Endothelial cell of umbilical vein (primary cell): ENCODE measurements at regions not wholly inside any gene's neighbourhood (a gene's known extent, or its start where the extent isn't known, plus 50 kb on each side); places are given as distances from the start of the nearest gene placed in this dataset.

ENCODE experiments used
- BruUV-seq: library from RNA; stranded (reverse); fragments of 400-500 nt; replicated peaks from 2 replicates; lab custom pipeline; 2021; lab: Mats Ljungman, UMichigan
- CTCF ChIA-PET: fragments of 300-600, 350-600 bp; sonication (Branson Sonifier 250); formaldehyde crosslinking; loops from one replicate; lab custom pipeline; 2021; ENCODE audit warnings: antibody characterized with exemption, inconsistent platforms; lab: Charles Lee
- POLR2A ChIA-PET: fragments of 300-600, 350-600 bp; sonication (Branson Sonifier 250); formaldehyde crosslinking; loops from one replicate; lab custom pipeline; 2021; ENCODE audit warnings: antibody characterized with exemption, inconsistent platforms; lab: Charles Lee
- DNase-seq: peaks from one replicate; pipeline ENCODE4 v3.0.0-alpha.2; 2011; ENCODE audit warnings: low read depth, low spot score
- FAIRE-seq: peaks from 2 replicates; lab custom pipeline; 2011; peaks lifted over from hg19 to GRCh38; lab: Jason Lieb, UNC
- H2AFZ ChIP-seq: 2 replicates; pipeline ENCODE4 v1.6.0; 2012; ENCODE audit warnings: low read depth, low read length, control low read depth, inconsistent platforms
- H3K27ac ChIP-seq: 2 replicates; pipeline ENCODE4 v1.5.1; 2011; ENCODE audit warnings: low read depth, mild to moderate bottlenecking, control low read depth, low read length, moderate library complexity; ENCODE audit not compliant: insufficient read depth
- H3K27me3 ChIP-seq, 2 experiments: 2 replicates each; pipeline versions ENCODE4 v1.6.0 to v1.6.1; 2011; ENCODE audit warnings: low read length in 2 of 2, mixed read lengths in 1 of 2; ENCODE audit not compliant: control insufficient read depth in 2 of 2, insufficient read depth in 2 of 2
- H3K36me3 ChIP-seq, 2 experiments: 2 replicates in 1 of 2; 3 replicates in 1 of 2; pipeline ENCODE4 v1.5.1; 2011; ENCODE audit warnings: low read length in 2 of 2, mild to moderate bottlenecking in 1 of 2, moderate library complexity in 1 of 2; ENCODE audit not compliant: control insufficient read depth in 2 of 2, insufficient read depth in 2 of 2; ENCODE audit errors: extremely low read depth in 1 of 2
- H3K4me1 ChIP-seq: 3 replicates; pipeline ENCODE4 v1.5.1; 2011; ENCODE audit warnings: mild to moderate bottlenecking, low read length; ENCODE audit not compliant: control insufficient read depth, insufficient read depth; ENCODE audit errors: extremely low read depth
- H3K4me2 ChIP-seq: 2 replicates; pipeline ENCODE4 v1.6.1; 2011; ENCODE audit warnings: low read length, control low read depth, mixed read lengths; ENCODE audit not compliant: insufficient read depth
- H3K4me3 ChIP-seq, 3 experiments: fragments of 200-600 bp in 1 of 3; sonication (generic), shearing (Covaris generic) in 1 of 3; replicated peaks in 1 of 3; 2 replicates each; pipeline ENCODE4 v1.5.1; 2011 to 2016; ENCODE audit warnings: control low read depth in 3 of 3, low read length in 3 of 3, mild to moderate bottlenecking in 2 of 3, inconsistent platforms in 1 of 3, low read depth in 1 of 3, moderate library complexity in 1 of 3; ENCODE audit not compliant: insufficient read depth in 1 of 3
- H3K79me2 ChIP-seq: 2 replicates; pipeline ENCODE4 v1.6.0; 2012; ENCODE audit warnings: low read length, inconsistent platforms; ENCODE audit not compliant: control insufficient read depth, insufficient read depth
- H3K9ac ChIP-seq: replicated peaks from 2 replicates; pipeline ENCODE3; 2011; ENCODE audit warnings: low read length, control low read depth; ENCODE audit not compliant: insufficient read depth; ENCODE audit errors: extremely low read depth
- H3K9me1 ChIP-seq: replicated peaks from 3 replicates; pipeline ENCODE4 v1.6.0; 2011; ENCODE audit warnings: mild to moderate bottlenecking, low read length; ENCODE audit not compliant: control insufficient read depth, insufficient read depth; ENCODE audit errors: extremely low read depth
- H3K9me3 ChIP-seq: replicated peaks from 2 replicates; pipeline ENCODE4 v1.5.1; 2012; ENCODE audit warnings: low read length, inconsistent platforms; ENCODE audit not compliant: control insufficient read depth, insufficient read depth
- H4K20me1 ChIP-seq: replicated peaks from 2 replicates; pipeline ENCODE3; 2011; ENCODE audit warnings: mild to moderate bottlenecking, low read length; ENCODE audit not compliant: control insufficient read depth, insufficient read depth; ENCODE audit errors: extremely low read depth
- EZH2 ChIP-seq: IDR thresholded peaks from 2 replicates; pipeline ENCODE4 v1.6.1; 2012; ENCODE audit warnings: borderline replicate concordance, low read depth, mild to moderate bottlenecking, moderate library complexity, low read length, inconsistent platforms; ENCODE audit not compliant: severe bottlenecking
- FOS ChIP-seq: IDR thresholded peaks from 2 replicates; pipeline ENCODE4 v1.6.1; 2011; ENCODE audit warnings: mild to moderate bottlenecking, low read length, moderate library complexity, borderline replicate concordance; ENCODE audit not compliant: insufficient read depth
- GATA2 ChIP-seq: IDR thresholded peaks from 2 replicates; pipeline ENCODE4 v1.7.0; 2011; ENCODE audit warnings: low read depth, mild to moderate bottlenecking, moderate library complexity, mixed read lengths, low read length; ENCODE audit not compliant: insufficient read length, insufficient read depth
- JUN ChIP-seq: IDR thresholded peaks from 2 replicates; pipeline ENCODE4 v1.6.1; 2011; ENCODE audit warnings: borderline replicate concordance, low read depth; ENCODE audit not compliant: insufficient read length, insufficient read depth
- MYC ChIP-seq: IDR thresholded peaks from one replicate; pipeline ENCODE4 v1.6.1; 2011; ENCODE audit warnings: mild to moderate bottlenecking, low read depth, low read length
- POLR2A ChIP-seq: IDR thresholded peaks from 2 replicates; pipeline ENCODE4 v1.6.1; 2012; ENCODE audit warnings: low read depth, mild to moderate bottlenecking, control low read depth, low read length
- POLR2AphosphoS5 ChIP-seq: IDR thresholded peaks from 2 replicates; pipeline ENCODE4 v1.6.1; 2012; ENCODE audit warnings: low read depth, mild to moderate bottlenecking, control low read depth, low read length, moderate library complexity; ENCODE audit not compliant: insufficient read depth
- dilution Hi-C: fragments of 300-500 bp; cut with MboI; formaldehyde crosslinking; loops from one replicate; pipeline ENCODE4 v1.15.0; 2019; ENCODE audit warnings: low sequenced_read_pairs; ENCODE audit not compliant: extremely low pct_ligation_motif_present
- intact Hi-C: fragments of 100-400 bp; cut with micrococcal nuclease; formaldehyde crosslinking; loops from one replicate; pipeline ENCODE4 v1.10.0; 2022
- TF ChIP-seq, protein P1 (sequence below), 2 donors: IDR thresholded peaks; 1 replicate in 1 of 2; 2 replicates in 1 of 2; pipeline ENCODE4 v1.5.1; 2011; ENCODE audit warnings: low read length in 2 of 2, mild to moderate bottlenecking in 2 of 2, moderate library complexity in 2 of 2, control low read depth in 1 of 2, inconsistent platforms in 1 of 2, low read depth in 1 of 2; ENCODE audit not compliant: insufficient read depth in 1 of 2; ENCODE audit errors: extremely low read depth in 1 of 2
- TF ChIP-seq, protein P2 (sequence below): IDR thresholded peaks from 2 replicates; pipeline ENCODE4 v1.6.1; 2011; ENCODE audit not compliant: insufficient read depth, insufficient read length

DNA sequence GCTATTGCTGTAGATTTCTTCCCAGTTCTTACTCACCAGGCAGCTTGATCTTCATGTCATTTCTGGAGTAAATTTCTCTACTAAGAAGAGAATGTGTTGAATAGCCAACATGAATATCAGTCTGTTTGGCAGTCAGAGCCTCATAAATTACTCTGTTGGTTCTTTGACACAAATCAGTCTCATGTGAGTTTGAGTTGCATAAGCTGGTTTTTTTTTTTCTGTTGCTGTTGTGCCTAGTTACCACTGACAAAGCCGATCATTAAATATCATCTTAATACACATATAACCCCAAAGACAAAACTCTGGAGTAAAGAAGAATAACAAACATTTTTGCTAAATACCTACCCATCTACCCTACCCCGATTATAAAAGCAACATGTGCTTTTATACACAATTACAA is 240.5 kb upstream of the KCNJ16 start:
- ChIA-PET POLR2A (no interaction called here), CTCF (interaction anchor here (2.0 kb wide), 1 partner anchor 11 kb away, joined by 5 read pairs; no protein-coding TSS in a partner anchor)
- DNase-seq (no peak), FAIRE-seq (no peak)
- Histone ChIP-seq H2AFZ (no peak overlapping the region), H4K20me1 (no peaks in the 10 kb centered on the region), H3K27me3 (no peaks in the 10 kb centered on the region), H3K4me3 (no peak overlapping the region), H3K4me1 (no peaks in the 10 kb centered on the region), H3K9me1 (no peaks in the 10 kb centered on the region), H3K27ac (no peak overlapping the region), H3K79me2 (no peaks in the 10 kb centered on the region), H3K36me3 (no peaks in the 10 kb centered on the region), H3K9ac (no peak overlapping the region), H3K9me3 (no peaks in the 10 kb centered on the region), H3K4me2 (no peak overlapping the region)
- TF ChIP-seq EZH2 (no peak), FOS (no peak)
- TF ChIP-seq, protein P1, sequence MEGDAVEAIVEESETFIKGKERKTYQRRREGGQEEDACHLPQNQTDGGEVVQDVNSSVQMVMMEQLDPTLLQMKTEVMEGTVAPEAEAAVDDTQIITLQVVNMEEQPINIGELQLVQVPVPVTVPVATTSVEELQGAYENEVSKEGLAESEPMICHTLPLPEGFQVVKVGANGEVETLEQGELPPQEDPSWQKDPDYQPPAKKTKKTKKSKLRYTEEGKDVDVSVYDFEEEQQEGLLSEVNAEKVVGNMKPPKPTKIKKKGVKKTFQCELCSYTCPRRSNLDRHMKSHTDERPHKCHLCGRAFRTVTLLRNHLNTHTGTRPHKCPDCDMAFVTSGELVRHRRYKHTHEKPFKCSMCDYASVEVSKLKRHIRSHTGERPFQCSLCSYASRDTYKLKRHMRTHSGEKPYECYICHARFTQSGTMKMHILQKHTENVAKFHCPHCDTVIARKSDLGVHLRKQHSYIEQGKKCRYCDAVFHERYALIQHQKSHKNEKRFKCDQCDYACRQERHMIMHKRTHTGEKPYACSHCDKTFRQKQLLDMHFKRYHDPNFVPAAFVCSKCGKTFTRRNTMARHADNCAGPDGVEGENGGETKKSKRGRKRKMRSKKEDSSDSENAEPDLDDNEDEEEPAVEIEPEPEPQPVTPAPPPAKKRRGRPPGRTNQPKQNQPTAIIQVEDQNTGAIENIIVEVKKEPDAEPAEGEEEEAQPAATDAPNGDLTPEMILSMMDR (IDR thresholded peaks at IDR 0.05; ENCODE audit: extremely low read depth in 1 of 2, insufficient read depth in 1 of 2, low read depth in 1 of 2, low read length in 2 of 2) = no peak
- intact Hi-C loops = no loop called here
- BruUV-seq = no TSS peak
- dilution Hi-C loops = no loop called here

DNA sequence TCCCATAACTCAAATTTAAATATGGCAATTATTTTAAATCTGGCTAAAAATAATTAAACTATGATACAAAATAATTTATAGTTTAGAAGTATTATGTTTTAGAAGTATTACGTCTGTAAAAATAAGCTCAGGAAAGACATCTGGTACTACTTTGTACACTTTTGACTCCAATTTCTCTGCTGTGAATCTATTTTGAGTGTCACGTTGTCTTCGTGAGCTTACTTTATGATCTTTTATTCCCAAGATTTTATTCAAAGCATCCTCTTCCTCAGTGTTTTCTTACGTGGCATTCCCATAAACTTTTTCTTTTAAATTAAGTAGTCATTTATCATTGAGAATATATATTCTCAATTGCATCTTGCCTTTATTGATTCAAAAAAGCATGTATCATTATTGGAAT is 223.3 kb upstream of the KCNJ16 start:
- dilution Hi-C loops = no loop called here
- FAIRE-seq = no peak
- ChIA-PET POLR2A (no interaction called here), CTCF (interaction anchor here (0.6 to 1.6 kb wide), 5 partner anchors 12 to 245 kb away, joined by 3 to 5 read pairs (median 3); no protein-coding TSS in a partner anchor)
- H3K27ac ChIP-seq = no peak overlapping the region
- no peak for DNase-seq
- H3K9me1 ChIP-seq = no peaks in the 10 kb centered on the region
- no peak overlapping the region for H2AFZ ChIP-seq
- no peaks in the 10 kb centered on the region for H3K27me3 ChIP-seq
- no peak overlapping the region for H3K4me3 ChIP-seq
- no peaks in the 10 kb centered on the region for H3K79me2 ChIP-seq
- H3K4me2 ChIP-seq = no peak overlapping the region
- no peaks in the 10 kb centered on the region for H3K36me3 ChIP-seq
- no TSS peak for BruUV-seq
- no peaks in the 10 kb centered on the region for H3K9me3 ChIP-seq
- no peak overlapping the region for H3K9ac ChIP-seq
- H3K4me1 ChIP-seq = peaks cover under 1% of the 10 kb centered on the region
- H4K20me1 ChIP-seq = no peaks in the 10 kb centered on the region
- intact Hi-C loops = no loop called here
- TF ChIP-seq JUN = no peak
- TF ChIP-seq MYC = no peak
- TF ChIP-seq FOS = no peak
- no peak for TF ChIP-seq GATA2
- TF ChIP-seq POLR2A = no peak
- TF ChIP-seq POLR2AphosphoS5 = no peak
- TF ChIP-seq, protein P2, sequence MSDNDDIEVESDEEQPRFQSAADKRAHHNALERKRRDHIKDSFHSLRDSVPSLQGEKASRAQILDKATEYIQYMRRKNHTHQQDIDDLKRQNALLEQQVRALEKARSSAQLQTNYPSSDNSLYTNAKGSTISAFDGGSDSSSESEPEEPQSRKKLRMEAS = no peak
- no peak for TF ChIP-seq EZH2
